HG02870 (cell line): ENCODE measurements at regions not wholly inside any gene's neighbourhood (a gene's known extent, or its start where the extent isn't known, plus 50 kb on each side); places are given as distances from the start of the nearest gene placed in this dataset.

ENCODE experiments used
- ATAC-seq: cut with Tn5 transposase; IDR thresholded peaks from one replicate; pipeline ENCODE4 v1.9.1; 2021; ENCODE audit warnings: mild to moderate bottlenecking, moderate library complexity; ENCODE audit not compliant: unreplicated experiment

DNA sequence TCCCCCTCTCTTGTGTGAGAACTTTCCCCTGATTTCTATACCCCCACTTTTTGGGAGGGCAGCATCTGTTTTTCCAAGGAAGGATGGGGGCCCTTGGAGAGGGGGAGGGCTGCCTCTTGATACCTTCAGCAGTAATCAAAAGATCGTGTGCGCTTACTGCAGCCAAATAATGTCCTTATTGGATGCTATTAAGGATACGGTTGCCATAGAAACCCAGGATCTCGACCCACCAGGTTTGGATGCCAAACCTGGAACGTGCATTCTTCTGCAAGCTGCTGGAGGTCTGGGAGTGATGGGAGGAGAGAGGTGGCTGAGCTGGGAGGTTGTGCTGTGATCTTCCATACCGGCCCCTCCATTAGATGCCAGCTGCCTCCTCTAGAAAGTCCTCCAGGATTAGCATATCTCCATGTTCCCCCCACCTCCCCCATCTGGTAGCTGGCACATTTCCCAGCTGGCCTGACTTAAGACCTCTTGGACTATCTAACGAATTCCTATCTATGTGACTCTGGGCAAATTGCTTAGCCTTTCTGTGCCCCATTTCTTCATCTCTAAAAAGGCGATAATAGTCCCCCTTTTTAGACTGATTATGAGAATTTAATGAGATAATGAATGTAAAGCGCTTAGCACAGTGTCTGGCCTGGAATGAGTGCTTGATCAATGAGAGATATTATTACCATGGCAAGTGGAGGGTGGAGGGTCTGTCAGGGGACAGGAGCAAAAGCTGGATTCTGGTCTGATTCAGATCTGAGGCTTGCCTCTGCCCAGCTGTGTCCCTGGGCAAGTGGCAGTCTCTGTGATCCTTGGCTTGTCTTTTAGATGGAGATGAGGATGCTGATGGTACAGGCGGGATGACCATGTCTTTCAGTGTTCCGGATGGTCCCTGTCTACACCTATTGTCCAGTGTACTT lies 78.5 kb upstream of the PCBD1 start:
- ATAC-seq: no peak

DNA sequence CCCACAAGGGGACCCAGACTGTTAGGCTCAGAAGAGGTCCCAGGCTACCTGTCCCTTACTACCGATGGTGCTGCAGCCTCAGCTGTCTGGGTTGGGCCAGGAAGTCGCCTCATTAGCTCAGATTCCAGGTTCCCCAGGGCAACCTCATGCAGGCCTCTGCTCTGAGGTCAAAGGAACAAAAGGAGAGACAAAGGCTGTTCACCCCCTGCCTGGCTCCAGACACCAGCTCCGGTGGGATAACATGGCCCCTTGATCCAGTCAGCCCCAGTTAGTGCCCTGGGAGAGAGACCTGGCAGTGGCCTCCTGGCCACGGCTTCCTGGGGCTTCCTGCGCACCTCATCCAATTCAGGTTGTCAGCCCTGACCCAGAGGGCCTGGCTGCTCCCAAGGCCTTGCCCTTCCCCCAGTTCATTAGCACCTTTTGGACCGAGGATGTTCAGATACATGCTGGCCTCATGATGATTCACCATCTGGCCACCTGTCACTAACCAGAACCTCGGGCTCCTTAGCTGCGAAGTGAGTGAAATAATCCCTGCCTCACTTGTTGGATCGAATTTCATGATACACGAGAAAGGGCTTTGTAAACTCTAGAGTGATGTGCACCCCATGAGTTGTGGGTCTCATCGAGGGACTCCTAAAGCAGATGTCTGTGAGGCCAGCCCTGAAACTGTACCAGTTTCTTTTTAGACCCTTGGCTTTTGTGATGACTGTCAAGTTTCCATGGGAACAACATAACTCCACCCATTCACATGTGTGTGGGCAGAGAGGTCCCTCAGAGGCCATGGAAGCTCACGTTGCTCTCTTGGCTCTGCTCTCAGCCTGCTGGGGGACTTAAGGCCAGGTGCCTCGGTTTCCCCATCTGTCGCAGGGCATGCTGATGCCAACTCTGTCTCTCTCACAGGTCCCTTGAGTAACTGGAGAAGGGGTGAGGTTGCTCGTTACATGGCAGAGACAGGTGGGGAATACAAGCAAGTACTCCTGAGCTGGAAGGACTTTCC lies 79.5 kb upstream of the PCBD1 start:
- no peak for ATAC-seq

DNA sequence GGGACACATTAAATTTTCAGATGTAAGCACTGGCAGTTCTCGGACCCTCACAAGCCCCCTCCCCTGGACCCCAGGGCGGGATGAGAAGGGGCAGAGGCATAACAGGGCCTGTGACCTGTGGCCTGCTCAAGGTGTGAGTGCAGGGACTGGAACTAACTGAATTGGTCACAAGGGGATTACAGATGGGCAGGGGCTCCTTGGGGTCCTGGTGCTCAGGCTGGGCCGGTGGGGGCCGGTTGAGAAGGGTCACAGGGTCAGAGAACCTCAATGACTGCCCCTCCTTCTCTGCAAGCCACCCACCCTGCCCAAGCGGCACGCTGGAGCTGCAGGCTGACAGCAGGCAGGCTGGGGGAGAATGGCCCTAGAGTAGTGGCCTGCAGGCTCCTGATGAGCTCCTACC lies 80.8 kb upstream of the PCBD1 start:
- ATAC-seq: no peak

DNA sequence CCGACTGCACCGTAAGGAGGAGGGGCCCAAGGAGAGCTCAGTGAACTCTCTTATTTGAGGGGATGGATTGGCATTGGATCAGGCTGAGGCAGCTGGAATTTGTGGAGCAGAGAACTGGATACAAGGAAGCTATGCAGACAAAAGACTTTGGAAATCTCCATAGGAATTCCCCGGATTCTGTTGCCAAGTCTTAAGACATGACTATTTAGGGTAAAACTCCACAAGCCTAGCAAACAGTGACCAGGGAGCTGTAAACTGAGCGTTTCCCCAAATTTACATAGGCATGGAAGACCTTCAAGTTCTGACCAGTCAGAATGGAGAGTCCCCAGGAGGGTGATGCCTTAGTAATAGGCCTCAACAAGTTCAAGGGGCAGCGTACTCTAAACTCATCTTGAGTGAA lies 82.5 kb upstream of the PCBD1 start:
- no peak for ATAC-seq

DNA sequence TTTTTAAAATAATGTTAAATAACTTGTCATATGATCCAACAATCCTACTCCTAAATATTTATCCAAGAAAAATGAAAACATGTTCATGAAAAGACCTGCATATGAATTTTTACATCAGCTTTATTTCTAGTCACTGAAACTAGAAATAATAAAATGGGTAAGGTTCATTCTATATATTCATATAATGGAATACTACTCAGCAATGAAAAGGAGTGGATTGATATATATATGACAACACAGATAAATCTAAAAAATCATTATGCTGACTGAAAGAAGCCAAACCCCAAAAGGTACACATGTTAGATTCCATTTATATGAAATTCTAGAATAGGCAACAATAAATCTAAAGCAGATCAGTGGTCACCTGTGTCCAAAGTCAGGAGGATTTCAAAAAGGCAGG lies 84.9 kb upstream of the PCBD1 start:
- ATAC-seq: no peak

DNA sequence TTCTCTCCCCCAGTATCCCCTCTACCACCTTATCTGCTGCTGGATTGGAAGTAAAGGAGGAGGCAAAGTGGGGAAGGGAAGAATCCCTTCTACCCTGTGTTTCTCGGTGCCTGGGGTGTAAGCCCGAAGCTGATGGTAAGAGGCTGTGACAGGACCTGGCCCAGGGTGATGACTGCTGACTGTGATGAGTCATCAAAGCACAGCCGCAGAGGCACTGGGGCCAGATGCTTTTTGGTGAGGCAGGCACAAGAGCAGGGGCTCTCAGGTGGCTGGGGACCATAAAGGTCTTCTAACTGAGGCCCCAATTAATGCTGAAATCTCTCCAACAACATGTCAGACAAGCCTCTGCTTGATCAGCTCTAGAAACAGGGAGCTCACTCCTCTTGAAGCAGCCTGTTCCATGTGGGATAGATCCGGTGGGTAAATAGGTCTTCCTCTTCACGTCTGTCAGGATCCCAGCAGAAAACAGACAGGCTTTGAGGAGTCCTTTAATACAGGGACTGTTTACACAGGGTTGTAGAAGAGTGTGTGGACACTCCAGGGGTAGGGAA lies 86.1 kb upstream of the PCBD1 start:
- ATAC-seq: no peak

DNA sequence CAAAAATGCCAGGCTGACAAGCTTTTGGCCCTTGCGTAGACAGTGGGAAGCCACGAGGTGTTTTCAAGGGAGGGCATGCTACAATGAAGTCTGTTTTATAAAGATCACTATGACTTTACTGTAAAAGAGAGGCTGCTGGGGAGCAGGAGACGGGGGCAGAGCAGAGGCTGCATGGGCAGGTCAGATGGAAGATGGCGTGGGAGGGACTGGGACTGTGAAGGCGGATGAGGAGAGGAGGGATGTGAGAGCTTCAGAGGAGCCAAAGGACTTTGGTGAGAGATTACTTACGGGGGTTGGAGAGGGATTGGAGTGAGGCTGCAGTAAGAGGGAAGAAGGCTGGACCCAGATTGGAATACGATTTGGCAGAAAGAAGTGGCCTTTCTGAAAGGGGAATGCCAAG lies 86.6 kb upstream of the PCBD1 start:
- no peak for ATAC-seq

DNA sequence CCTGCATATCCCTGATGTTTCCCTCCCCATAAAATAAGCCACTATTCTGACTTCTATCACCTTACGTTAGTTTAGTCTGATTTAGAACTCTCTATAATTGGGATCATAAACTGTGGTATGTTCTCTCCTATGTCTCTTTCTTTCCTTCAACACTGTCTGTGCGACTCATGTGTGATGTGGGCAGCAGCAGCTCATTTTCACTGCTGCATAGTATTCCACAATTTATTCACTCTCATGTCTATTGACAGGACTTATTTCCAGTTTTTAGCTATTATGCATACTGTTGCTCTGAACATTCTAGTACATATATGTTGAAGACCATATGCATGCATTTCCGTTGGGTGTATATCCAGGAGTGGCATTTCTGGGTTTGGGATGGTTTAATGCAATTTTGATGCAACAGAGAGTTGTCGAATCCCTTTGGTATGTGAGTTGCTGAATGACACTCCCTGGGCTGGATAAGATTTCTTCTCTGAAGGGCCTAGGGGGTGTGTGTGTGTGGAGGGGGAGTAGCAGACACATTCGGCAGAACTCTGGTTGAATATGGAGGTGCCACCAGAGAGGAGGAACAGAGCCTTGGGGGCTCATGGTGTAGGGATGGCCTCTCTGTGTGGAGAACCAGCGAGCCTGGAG lies 87.8 kb upstream of the PCBD1 start:
- ATAC-seq: no peak

DNA sequence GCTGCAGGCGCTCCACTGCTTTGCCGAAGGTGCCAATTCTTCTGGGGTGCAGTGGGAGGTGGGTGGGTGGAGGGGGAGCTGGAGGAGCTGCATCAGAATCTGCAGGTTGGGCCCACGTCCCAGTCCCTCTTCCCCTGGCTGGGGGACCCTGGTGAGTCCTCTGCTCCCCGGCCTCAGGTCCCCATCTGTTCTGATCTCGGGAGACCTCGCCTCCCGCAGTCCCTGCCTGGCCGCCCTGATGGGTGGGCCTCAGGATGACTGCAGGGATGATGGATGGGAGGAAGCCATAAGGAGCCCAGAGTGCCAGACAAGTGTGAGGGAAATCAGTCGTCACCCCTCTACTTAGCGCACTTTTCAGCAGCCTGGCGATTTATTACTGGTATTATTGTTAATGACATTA lies 89.3 kb upstream of the PCBD1 start:
- no peak for ATAC-seq

DNA sequence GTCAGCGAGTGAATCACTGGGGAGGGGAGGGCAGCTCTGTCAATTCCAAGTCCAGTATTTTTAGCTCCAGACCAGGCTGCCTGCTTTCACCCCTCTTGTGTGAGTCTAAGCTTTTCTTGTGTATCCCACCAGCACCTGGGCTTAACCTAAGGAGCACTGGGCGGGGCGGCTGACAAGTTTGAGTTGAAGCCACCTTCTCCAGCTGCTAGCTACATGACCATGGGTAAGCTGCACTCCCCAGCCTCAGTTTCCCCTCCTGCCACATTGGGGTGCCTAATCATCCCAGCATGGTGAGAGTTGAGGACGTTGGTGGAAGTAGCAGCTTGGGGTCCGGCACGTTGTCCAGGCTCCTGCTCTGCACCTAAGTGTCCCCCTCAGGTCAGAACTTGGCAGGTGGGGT lies 89.8 kb upstream of the PCBD1 start:
- ATAC-seq: no peak

DNA sequence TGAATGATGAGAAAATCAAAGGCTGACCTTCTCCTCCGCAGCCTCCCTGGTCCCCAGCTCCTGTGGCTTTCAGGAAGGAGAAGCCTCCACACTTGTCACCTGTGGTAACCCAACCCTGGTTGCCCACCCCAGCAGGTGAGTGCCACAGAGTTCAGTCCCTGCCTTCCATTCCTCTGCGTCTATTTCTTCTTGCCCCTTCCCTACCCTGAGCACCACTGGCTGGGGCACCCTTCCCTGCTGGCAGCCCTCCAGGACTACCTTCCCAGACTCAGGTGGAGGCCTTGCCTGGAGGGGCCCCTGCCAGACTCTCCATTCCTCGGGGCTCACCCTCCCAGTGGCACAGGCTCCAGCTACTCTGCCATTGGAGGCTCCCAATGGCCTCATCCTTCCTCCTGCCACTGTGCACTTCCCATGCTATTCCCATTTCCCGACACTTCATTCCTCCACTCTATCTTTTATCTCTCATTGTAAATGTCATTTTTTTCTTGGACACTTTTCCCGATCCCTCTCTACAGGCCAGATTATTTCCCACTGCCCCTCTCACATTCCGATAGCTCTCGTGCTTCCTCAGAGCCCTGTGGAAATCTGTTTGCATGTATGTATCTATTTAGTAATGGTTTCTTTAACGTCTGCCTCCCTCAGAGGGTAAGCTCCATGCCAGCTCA lies 90.6 kb upstream of the PCBD1 start:
- no peak for ATAC-seq

DNA sequence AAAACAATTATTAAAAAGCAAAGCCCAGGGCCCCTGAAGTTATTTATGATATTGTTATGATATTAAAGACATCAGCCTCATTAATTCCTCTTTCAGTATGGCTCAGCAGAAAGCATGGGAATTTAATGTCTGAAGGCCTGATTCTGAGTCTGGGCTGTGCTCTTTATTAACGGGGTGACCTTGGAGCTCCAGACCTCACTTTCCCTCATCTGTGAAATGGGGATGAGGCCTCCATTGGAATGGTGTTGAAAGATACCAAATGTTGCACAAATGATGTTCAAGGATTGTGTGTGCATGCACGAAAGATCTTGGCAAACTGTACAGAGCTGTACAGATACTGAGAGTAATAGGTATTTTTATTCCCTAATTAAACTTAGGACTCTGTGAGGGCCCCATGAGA lies 92.3 kb upstream of the PCBD1 start:
- ATAC-seq: no peak

DNA sequence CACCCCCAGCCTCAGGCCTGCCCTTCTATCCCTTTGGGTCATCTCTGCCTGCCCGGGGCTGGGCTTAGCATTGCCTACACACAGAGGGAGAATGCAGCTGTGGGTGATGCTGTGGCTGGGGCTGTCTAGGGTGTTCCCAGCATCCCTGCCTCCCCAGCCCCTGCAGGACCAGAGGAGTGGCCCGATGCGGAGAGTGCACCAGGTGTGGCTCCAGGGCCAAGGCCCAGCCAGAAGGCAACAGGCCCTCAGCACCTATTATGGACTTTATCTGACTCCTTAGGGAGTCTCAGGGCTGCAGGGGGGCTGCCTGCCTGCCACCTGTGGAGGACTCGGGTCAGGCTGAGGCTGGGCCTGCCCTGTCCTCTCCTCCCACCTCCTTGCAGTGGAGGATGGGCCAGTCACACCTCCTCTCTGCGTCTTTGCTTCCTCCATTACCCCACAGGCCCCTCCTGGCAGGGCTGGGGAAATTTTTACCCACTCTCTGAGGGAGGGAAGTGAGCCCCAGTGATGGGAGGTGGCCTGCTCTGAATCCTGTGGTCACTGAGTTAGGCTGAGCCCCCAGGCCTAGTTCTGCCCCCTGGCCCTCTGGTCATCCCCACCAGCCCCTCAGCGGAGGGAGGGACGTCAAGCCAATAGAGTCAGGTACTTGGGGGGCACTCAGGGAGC lies 92.9 kb upstream of the PCBD1 start:
- no peak for ATAC-seq

DNA sequence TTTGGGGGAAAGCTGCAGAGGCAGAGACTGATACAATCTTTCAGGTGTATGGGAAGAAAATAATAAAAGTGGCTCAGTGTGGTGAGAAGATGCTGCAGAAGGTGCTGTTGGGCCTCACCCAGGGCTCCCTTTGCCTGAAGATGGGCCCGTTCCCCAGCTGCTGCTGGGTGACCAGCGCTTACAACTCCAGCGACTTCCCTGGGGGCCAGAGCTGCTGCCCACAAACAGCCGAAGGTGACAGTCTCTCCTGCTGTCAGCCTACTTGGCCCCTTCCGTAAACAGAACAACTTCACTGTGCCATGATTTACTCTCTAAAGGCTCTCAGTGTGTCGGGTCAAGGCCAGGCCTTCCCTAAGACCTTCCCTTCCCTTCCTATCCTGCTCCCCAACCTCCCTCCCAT lies 93.6 kb upstream of the PCBD1 start:
- no peak for ATAC-seq

DNA sequence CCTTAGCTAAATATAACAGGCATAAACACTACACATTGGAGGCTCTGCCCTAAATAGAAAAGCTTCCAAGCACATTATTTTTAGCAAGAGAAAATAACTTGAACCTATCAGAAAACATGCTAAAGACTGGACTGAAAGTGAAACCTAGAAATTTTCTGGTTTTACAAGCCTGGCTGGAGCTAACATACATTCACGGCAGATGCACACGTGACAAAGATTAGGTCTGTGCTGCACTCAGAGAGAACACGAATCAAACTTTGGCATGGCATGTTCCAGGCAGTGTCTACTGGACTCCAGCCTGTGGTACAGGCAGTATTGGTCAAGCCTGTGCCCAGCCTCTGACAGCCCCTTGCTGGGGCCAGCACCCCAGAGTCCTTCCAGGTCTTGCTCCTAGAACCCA lies 94.1 kb upstream of the PCBD1 start:
- ATAC-seq: peak; percentile 56

DNA sequence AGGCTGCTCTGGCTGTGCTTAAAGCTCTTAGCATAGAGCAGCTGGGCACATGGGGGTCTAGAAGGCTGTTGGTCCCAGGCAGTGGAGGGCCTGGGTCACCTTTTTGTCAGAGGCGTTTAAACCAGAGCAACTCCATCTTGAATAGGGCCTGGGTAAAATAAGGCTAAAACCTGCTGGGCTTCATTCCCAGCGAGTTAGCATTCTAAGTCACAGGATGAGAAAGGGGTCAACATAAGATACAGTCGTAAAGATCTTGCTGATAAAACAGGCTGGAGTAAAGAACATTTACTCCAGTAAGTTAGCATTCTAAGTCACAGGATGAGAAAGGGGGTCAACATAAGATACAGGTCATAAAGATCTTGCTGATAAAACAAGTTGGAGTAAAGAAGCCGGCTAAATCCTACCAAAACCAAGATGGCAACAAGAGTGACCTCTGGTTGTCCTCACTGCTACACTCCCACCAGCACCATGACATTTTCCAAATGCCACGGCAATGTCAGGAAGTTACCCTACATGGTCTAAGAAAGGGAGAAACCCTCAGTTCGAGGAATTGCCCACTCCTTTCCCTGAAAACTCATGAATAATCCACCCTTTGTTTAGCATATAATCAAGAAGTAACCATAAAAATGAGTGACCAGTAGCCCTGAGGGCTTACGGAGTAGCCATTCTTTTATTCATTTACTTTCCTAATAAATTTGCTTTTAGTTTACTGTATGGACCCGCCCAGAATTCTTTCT lies 96.8 kb upstream of the PCBD1 start:
- no peak for ATAC-seq

DNA sequence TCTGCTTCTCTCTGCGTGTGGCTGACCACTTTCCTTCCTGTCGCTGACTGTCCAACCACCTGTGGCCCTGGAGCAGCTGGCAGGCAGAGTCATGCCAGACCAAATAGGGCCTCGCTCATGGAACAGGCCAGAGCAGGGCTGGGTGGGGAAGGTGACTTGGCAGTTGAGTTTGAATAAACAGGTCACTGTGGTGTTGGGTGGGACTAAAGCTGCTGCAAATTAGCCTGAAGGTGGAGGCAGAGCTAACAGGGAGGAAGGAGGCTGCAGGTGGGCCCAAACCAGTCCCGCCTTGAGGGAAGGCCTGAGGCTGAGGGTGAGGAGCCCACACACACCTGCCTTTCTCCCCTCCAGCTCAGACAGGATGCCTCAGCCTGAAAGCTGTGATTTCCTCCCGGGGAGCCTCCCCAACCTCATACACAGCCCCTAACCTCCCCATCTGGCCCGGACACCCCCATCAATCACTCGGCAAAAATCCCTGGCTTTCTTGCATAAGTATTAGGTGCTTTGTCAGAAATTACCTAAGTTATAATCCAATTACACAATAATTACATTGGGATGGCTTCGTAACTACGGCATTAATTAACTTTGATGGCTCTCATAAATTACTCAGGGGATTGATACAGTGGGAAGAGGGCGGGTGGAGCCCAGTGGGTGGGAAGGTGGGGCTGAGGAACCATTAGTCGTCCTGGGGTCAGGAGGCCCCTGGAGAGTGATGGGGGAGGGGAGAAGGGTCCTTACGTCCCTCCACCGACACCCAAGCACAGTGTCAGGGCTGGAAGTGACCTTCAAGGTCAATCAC lies 97.7 kb upstream of the PCBD1 start:
- no peak for ATAC-seq

DNA sequence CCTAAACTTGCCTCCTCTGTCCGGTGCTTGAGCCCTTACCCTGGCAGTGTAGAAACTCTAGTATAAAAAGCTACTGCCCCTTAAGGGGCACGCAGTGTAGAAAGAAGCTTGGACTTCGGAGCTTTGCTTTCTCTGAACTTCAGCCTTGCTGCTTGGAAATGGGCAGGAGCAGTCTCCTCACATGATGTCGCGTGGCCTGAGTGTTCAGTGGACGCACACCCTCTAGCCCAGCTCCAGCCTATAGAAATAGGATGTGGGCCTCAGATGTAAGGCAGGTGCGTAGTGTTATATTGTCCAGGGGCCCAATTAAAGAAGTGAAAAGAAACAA lies 98.2 kb upstream of the PCBD1 start:
- ATAC-seq: no peak
